Right ventricle myocardium inferior (tissue), 1 donor: ENCODE measurements at regions not wholly inside any gene's neighbourhood (a gene's known extent, or its start where the extent isn't known, plus 50 kb on each side); places are given as distances from the start of the nearest gene placed in this dataset.
"Not testable (repeated sequence)": the region's sequence is repeated elsewhere in the genome, so short reads cannot be mapped to it uniquely, and the experiment has no call there.

Experiments used
- ATAC-seq: fragments of 200-7000 bp; cut with Tn5 transposase; one replicate; pipeline ENCODE4 v1.9.1; 2020; ENCODE audit warnings: mild to moderate bottlenecking, moderate library complexity
- DNase-seq: peaks from one replicate; pipeline ENCODE4 v3.0.0; 2021; ENCODE audit errors: missing footprints
- intact Hi-C: fragments of 100-400 bp; cut with DNase I; formaldehyde crosslinking; loops from one replicate; pipeline ENCODE4 v1.11.0; 2022
- donor health status: DM: no; HTN: yes; CAD: no; lungs with severe emphysema.

- intact Hi-C loops: no loop called here
- DNase-seq: no peak
- no peak for ATAC-seq
Measured at GRCh38 chr18:67455890-67456501, 60.5 kb downstream of the DSEL start.

GRCh38 chr18:67453901-67454300 lies 62.6 kb downstream of the DSEL start:
- DNase-seq: no peak
- intact Hi-C loops: no loop called here
- ATAC-seq: no peak

GRCh38 chr18:67451960-67452359 lies 64.6 kb downstream of the DSEL start:
- DNase-seq: no peak
- no peak for ATAC-seq
- intact Hi-C loops: no loop called here

GRCh38 chr18:67451101-67451500 lies 65.4 kb downstream of the DSEL start:
- intact Hi-C loops: not testable (repeated sequence)

DNA sequence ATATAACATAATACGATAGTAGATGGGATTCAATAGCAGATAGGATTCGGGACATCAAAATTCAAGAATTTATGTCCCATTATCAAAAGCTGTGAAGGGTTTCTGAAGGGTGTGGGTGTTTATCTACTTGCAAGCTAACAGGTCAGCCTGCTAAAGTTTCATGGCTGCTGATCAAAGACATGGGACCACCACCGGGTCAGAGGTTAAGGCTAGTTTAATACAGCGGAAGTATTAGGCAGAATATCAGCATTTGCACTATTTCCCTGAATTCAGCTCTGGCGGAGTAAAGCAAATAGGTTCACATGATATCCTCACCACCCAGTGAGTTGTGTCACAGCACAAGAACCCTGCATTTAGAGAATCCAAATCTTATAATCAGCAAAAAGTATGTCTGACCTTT lies 82.5 kb downstream of the DSEL start:
- ATAC-seq (no peak), DNase-seq (no peak)
- intact Hi-C loops: no loop called here

More at GRCh38 chr18:67451101-67451500, 65.4 kb downstream of the DSEL start:
- ATAC-seq, DNase-seq: not testable (repeated sequence)

GRCh38 chr18:67432806-67433205 lies 83.7 kb downstream of the DSEL start:
- DNase-seq: no peak
- intact Hi-C loops: no loop called here
- ATAC-seq: no peak

DNA sequence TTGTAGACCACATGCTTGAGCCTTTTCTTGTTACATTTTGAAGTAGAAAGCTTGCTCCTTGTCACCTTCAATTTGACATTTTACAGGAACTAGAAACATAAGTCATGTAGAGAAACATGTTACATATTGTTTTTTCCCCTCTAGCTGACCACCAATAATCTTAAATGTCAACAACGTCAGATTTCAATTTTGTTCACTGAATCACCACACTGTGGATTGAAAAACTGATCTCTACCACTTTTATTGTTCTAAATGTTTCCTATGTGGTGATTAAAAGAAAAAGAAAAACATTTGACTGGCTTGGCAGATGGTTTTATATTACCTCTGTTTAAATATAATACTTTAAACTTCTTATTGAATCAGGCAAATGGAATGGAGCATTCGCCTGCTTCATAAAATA lies 87.7 kb downstream of the DSEL start:
- intact Hi-C loops: no loop called here
- ATAC-seq (no peak), DNase-seq (no peak)

DNA sequence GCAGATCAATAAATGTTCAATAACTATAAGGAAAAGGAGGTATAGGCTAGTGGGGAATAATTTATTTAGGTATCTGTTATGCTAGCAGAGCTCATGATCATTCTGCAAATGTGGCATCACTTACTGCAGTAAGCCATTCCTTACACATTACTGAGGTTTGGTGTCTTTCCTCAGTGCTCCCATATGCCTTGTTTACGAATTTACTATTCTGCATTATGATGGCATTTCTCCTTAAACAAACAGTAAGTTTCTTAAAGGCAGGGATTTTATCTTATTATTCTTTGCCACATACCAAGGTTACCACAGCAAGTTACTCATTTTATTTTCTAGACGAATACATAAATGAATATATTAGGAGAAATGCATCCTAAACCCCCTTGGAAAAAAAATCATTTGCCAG lies 88.4 kb downstream of the DSEL start:
- ATAC-seq (no peak), DNase-seq (no peak)
- intact Hi-C loops: no loop called here

GRCh38 chr18:67426486-67426885 lies 90.0 kb downstream of the DSEL start:
- DNase-seq (no peak), ATAC-seq (no peak)
- intact Hi-C loops: no loop called here

- no peak for ATAC-seq
- intact Hi-C loops: no loop called here
- DNase-seq: no peak
Measured at GRCh38 chr18:67425672-67426071, 90.8 kb downstream of the DSEL start.

DNA sequence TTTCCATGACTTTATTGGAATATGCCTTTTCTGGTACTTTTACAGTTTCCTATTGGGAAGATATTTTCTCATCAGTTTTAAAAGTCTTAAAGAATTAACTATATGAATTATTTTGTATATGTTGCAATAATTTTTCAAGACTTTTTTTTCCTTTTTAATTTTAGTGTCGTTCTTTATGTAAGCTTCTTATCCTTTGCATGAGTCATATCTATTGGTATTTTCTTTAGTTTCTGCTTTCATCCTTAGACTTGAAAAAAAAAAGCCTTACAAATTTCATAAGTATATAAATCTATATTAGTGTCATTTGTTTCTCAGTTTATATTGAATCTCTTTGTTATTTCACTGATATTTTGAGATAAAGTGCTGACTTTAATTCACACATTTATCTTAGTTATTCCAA lies 94.9 kb downstream of the DSEL start:
- no peak for ATAC-seq
- no peak for DNase-seq
- intact Hi-C loops: no loop called here

DNA sequence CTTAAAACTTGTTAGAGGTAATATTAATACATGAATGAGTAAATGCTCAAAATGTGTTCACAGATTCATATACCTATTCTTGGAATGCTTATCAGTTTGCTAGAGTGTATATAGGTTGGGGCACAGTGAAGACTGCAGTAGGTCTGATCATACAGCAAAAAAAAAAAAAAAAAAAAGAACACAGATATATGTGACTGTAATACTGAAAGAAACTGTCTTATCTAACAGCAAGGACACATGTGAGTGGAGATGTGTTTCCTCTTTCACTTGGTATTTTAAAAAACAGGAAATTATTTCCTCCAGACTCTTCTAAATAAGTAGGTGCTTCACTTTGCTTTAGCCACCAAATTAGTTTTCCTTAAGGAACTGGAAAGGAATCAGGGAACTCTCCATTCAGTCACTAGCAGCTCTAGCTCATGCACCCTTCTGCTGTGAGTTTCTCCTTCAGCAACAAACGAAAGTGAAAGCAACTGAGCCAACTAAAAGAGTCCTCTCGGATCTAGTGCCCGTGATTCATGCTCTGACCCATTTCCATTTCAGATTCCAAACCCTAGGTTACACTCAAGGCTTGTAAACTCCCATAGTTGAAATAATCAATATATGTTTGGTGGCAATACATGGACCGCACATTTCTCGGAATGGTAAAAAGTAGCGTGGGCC lies 98.5 kb downstream of the DSEL start:
- ATAC-seq (peak; percentile 59), DNase-seq (no peak)
- intact Hi-C loops: no loop called here

GRCh38 chr18:67411116-67411515 lies 105.4 kb downstream of the DSEL start:
- DNase-seq: no peak
- intact Hi-C loops: no loop called here
- ATAC-seq: no peak

GRCh38 chr18:67410075-67411070 lies 106.1 kb downstream of the DSEL start:
- DNase-seq (no peak), ATAC-seq (no peak)
- intact Hi-C loops: no loop called here

DNA sequence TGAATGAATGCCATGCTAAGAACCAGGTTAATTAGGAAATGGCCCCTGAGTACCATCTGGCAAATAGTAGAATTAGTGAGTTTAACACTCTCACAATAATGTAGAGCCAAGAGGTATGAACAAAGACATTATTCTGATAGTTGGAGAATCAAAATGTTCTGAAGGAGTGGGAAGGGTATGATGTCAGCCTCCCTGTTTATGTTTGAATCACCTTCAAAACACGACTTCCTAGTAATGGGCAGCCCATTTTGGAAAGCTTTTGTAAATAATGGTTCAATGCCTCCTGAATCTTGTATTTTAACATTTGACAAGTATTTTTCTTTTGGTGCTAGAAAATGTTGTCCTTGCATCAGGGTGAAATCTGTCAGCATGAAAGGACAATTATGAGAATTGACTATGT lies 108.3 kb downstream of the DSEL start:
- ATAC-seq: no peak
- intact Hi-C loops: no loop called here
- no peak for DNase-seq

DNA sequence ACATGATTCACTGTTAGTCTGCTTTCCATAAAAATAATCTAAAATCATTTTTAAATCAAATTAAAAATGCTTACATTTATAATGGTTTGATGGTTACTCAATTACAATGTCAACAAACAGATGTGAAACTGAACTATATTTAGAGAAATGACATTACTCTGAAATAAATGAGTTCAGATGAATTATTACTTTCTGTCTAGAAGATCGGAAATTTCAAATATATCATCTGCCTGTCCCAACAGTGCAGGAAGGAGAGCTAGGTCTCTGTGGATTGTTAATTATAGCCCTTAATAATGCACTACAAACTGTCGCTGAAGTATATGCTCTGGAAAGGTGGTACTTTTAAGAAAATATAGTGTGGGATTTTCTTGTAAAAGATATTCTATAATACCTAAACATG lies 109.8 kb downstream of the DSEL start:
- ATAC-seq (no peak), DNase-seq (no peak)
- intact Hi-C loops: no loop called here

DNA sequence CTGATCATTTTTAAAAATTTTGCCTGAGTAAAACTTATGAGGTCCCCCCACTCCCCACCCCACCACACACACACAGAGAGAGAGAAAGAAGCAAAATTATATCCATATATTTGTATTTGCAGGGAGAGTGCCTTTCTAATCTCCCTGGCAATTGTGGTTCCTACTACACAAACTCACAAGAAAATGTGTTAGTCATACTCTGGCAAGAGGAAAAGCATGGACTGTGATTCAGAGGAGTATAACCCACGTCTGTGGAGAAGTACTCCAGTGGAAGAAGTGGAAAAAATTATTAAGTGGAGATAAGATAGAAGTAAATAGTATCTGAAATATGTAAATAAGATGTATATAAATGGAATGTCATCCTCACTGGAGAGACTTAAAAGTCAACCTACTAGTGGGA lies 114.0 kb downstream of the DSEL start:
- intact Hi-C loops: no loop called here
- ATAC-seq: no peak
- no peak for DNase-seq

- intact Hi-C loops: no loop called here
- DNase-seq (no peak), ATAC-seq (no peak)
Measured at GRCh38 chr18:67400502-67401117, 115.9 kb downstream of the DSEL start.

- intact Hi-C loops: no loop called here
- DNase-seq: no peak
- ATAC-seq: no peak
Measured at GRCh38 chr18:67386032-67386431, 130.5 kb downstream of the DSEL start.
